PC-3 (cell line): ENCODE measurements at regions not wholly inside any gene's neighbourhood (a gene's known extent, or its start where the extent isn't known, plus 50 kb on each side); places are given as distances from the start of the nearest gene placed in this dataset.

Source experiments
- ATAC-seq: fragments of 200-7000 bp; cut with Tn5 transposase; 2 replicates; pipeline ENCODE4 v1.9.1; 2020; ENCODE audit warnings: mild to moderate bottlenecking, moderate library complexity
- BruUV-seq: library from RNA; stranded (reverse); fragments of 400-500 nt; replicated peaks from 2 replicates; lab custom pipeline; 2021; lab: Mats Ljungman, UMichigan
- CTCF ChIA-PET: fragments of 300-600 bp; sonication (Branson Sonifier 250); formaldehyde crosslinking; loops from one replicate; lab custom pipeline; 2022; ENCODE audit warnings: antibody characterized with exemption; lab: Charles Lee
- POLR2A ChIA-PET: fragments of 300-600 bp; sonication (Branson Sonifier 250); formaldehyde crosslinking; loops from one replicate; lab custom pipeline; 2022; ENCODE audit warnings: antibody characterized with exemption; ENCODE audit not compliant: unreplicated experiment; lab: Charles Lee
- DNase-seq: peaks from one replicate; pipeline ENCODE4 v3.0.0-alpha.2; 2015
- H2AFZ ChIP-seq: fragments of 300-600 bp; sonication (generic); 2 replicates; pipeline ENCODE4 v1.6.0; 2016; ENCODE audit warnings: antibody characterized with exemption, low read length
- H3F3A ChIP-seq: fragments of 300-600 bp; sonication (generic); one replicate; pipeline ENCODE4 v1.6.0; 2017; ENCODE audit warnings: antibody characterized with exemption, low read length, control low read depth, mild to moderate bottlenecking; ENCODE audit not compliant: unreplicated experiment
- H3K27ac ChIP-seq: fragments of 300-600 bp; sonication (generic); 2 replicates; pipeline ENCODE4 v1.5.1; 2016; ENCODE audit warnings: mild to moderate bottlenecking, low read length
- H3K27me3 ChIP-seq: fragments of 300-600 bp; sonication (generic); 2 replicates; pipeline ENCODE4 v1.6.1; 2016; ENCODE audit warnings: low read length, mixed read lengths
- H3K36me3 ChIP-seq: fragments of 300-600 bp; sonication (generic); 2 replicates; pipeline ENCODE4 v1.6.1; 2016; ENCODE audit warnings: low read depth, mixed run types, low read length, mixed read lengths
- H3K4me1 ChIP-seq: fragments of 300-600 bp; sonication (generic); 2 replicates; pipeline ENCODE4 v1.5.1; 2016; ENCODE audit warnings: low read length; ENCODE audit not compliant: insufficient read depth
- H3K4me2 ChIP-seq: fragments of 300-600 bp; sonication (generic); 2 replicates; pipeline ENCODE4 v1.6.0; 2016; ENCODE audit warnings: low read length
- H3K4me3 ChIP-seq: fragments of 300-600 bp; sonication (generic); 2 replicates; pipeline ENCODE4 v1.5.1; 2016; ENCODE audit warnings: mild to moderate bottlenecking, low read length, mixed read lengths
- H3K79me2 ChIP-seq: fragments of 300-600 bp; sonication (generic); 2 replicates; pipeline ENCODE4 v1.6.1; 2017; ENCODE audit warnings: low read length, mixed read lengths
- H3K9ac ChIP-seq: fragments of 300-600 bp; sonication (generic); 2 replicates; pipeline ENCODE4 v1.6.0; 2016; ENCODE audit warnings: mild to moderate bottlenecking, low read length
- H3K9me2 ChIP-seq: fragments of 300-600 bp; sonication (generic); replicated peaks from 2 replicates; pipeline ENCODE4 v1.6.1; 2016; ENCODE audit warnings: mixed run types, low read length, mixed read lengths
- H3K9me3 ChIP-seq: fragments of 300-600 bp; sonication (generic); 2 replicates; pipeline ENCODE4 v1.6.1; 2016; ENCODE audit warnings: low read length, mixed read lengths
- H4K20me1 ChIP-seq: fragments of 300-600 bp; sonication (generic); 2 replicates; pipeline ENCODE4 v1.6.1; 2016; ENCODE audit warnings: low read length, mixed read lengths
- CTCF ChIP-seq: fragments of 300-600 bp; sonication (generic); conservative IDR thresholded peaks from 2 replicates; pipeline ENCODE4 v1.5.1; 2017; ENCODE audit warnings: antibody characterized with exemption, low read depth, mild to moderate bottlenecking, low read length
- EZH2 ChIP-seq: fragments of 300-600 bp; sonication (generic); IDR thresholded peaks from one replicate; pipeline ENCODE4 v1.6.1; 2017; ENCODE audit warnings: antibody characterized with exemption, mild to moderate bottlenecking, low read length; ENCODE audit not compliant: unreplicated experiment
- EZH2phosphoT487 ChIP-seq: fragments of 300-600 bp; sonication (generic); IDR thresholded peaks from 2 replicates; pipeline ENCODE4 v1.6.1; 2018; ENCODE audit warnings: mild to moderate bottlenecking, antibody characterized with exemption, low read length, borderline replicate concordance
- intact Hi-C: fragments of 100-400 bp; cut with micrococcal nuclease; formaldehyde crosslinking; loops from 2 replicates; pipeline ENCODE4 v1.9.0; 2023

- Histone ChIP-seq H3K9ac (no peak overlapping the region), H3K9me3 (no peaks in the 10 kb centered on the region), H3K27me3 (no peaks in the 10 kb centered on the region), H3K36me3 (no peaks in the 10 kb centered on the region), H3K4me3 (no peak overlapping the region), H3K4me1 (no peaks in the 10 kb centered on the region), H4K20me1 (no peaks in the 10 kb centered on the region), H3K27ac (no peak overlapping the region), H3K79me2 (no peaks in the 10 kb centered on the region), H3K4me2 (no peak overlapping the region), H2AFZ (no peak overlapping the region), H3F3A (no peaks in the 10 kb centered on the region), H3K9me2 (no peaks in the 10 kb centered on the region)
- CTCF ChIA-PET, result no interaction called here
- intact Hi-C loops, result no loop called here
- TF ChIP-seq EZH2phosphoT487 (no peak), CTCF (no peak), EZH2 (no peak)
- BruUV-seq, result no TSS peak
- DNase-seq (no peak), ATAC-seq (no peak)
- POLR2A ChIA-PET, result no interaction called here
These were observed 237.9 kb upstream of the CD180 start for GRCh38 chr5:67434466-67434865.

GRCh38 chr5:67432606-67433005 is 236.0 kb upstream of the CD180 start:
- no peaks in the 10 kb centered on the region for H3K4me1 ChIP-seq
- intact Hi-C loops, result no loop called here
- DNase-seq (no peak), ATAC-seq (no peak)
- H3K4me3 ChIP-seq, result no peak overlapping the region
- no peaks in the 10 kb centered on the region for H3K9me3 ChIP-seq
- no peak overlapping the region for H3K27ac ChIP-seq
- H4K20me1 ChIP-seq, result no peaks in the 10 kb centered on the region
- ChIA-PET CTCF (no interaction called here), POLR2A (no interaction called here)
- H3K36me3 ChIP-seq, result no peaks in the 10 kb centered on the region
- no peak overlapping the region for H2AFZ ChIP-seq
- no peak overlapping the region for H3K9ac ChIP-seq
- H3F3A ChIP-seq, result no peaks in the 10 kb centered on the region
- TF ChIP-seq EZH2phosphoT487, result no peak
- H3K9me2 ChIP-seq, result no peaks in the 10 kb centered on the region
- BruUV-seq, result no TSS peak
- H3K27me3 ChIP-seq, result no peaks in the 10 kb centered on the region
- H3K79me2 ChIP-seq, result no peaks in the 10 kb centered on the region
- no peak overlapping the region for H3K4me2 ChIP-seq

GRCh38 chr5:67431191-67431590 is 234.6 kb upstream of the CD180 start:
- Histone ChIP-seq H3K79me2 (no peaks in the 10 kb centered on the region), H3K4me2 (no peak overlapping the region), H3K4me3 (no peak overlapping the region), H3K4me1 (no peaks in the 10 kb centered on the region), H3K36me3 (no peaks in the 10 kb centered on the region), H3K9me3 (no peaks in the 10 kb centered on the region), H3K9me2 (no peaks in the 10 kb centered on the region), H3F3A (no peaks in the 10 kb centered on the region), H4K20me1 (no peaks in the 10 kb centered on the region), H3K9ac (no peak overlapping the region), H3K27ac (no peak overlapping the region), H2AFZ (no peak overlapping the region), H3K27me3 (no peaks in the 10 kb centered on the region)
- TF ChIP-seq CTCF, result no peak
- ATAC-seq (no peak), DNase-seq (peak; percentile 15)
- intact Hi-C loops, result no loop called here
- ChIA-PET CTCF (no interaction called here), POLR2A (no interaction called here)
- no TSS peak for BruUV-seq
